Neural progenitor cell (in vitro differentiated cells): ENCODE measurements at regions not wholly inside any gene's neighbourhood (a gene's known extent, or its start where the extent isn't known, plus 50 kb on each side); places are given as distances from the start of the nearest gene placed in this dataset.

Source experiments
- EZH2 ChIP-seq: fragments of 200-600 bp; sonication (generic); IDR thresholded peaks from 2 replicates; pipeline ENCODE4 v1.6.1; 2017; ENCODE audit warnings: antibody characterized with exemption, mild to moderate bottlenecking, moderate library complexity
- EZH2phosphoT487 ChIP-seq: fragments of 200-600 bp; sonication (generic); IDR thresholded peaks from 2 replicates; pipeline ENCODE4 v1.6.1; 2017; ENCODE audit warnings: antibody characterized with exemption
- TF ChIP-seq, protein P1 (sequence below): fragments of 200-600 bp; sonication (generic); IDR thresholded peaks from 2 replicates; pipeline ENCODE4 v1.5.1; 2017; ENCODE audit warnings: antibody characterized with exemption, mild to moderate bottlenecking

DNA sequence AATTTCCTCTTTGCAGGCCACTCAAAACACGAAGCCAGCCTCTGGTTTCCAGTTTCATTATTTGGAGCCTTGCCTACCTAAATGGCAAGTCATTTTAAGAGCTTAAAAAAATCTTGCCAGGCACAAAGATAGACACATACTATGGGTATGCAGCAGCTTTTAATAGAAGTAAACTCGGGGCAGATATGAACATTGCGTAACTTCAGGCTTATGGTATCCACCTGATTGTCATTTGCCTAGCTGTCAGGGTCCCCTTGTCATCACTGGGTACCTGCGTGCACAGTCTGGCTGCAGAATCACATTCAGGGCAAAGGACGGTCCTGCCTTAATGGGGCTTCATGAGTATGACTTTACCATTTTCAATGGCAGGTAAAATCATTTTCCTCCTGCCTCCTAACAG is 466.1 kb upstream of the NRP1 start:
- TF ChIP-seq, protein P1, sequence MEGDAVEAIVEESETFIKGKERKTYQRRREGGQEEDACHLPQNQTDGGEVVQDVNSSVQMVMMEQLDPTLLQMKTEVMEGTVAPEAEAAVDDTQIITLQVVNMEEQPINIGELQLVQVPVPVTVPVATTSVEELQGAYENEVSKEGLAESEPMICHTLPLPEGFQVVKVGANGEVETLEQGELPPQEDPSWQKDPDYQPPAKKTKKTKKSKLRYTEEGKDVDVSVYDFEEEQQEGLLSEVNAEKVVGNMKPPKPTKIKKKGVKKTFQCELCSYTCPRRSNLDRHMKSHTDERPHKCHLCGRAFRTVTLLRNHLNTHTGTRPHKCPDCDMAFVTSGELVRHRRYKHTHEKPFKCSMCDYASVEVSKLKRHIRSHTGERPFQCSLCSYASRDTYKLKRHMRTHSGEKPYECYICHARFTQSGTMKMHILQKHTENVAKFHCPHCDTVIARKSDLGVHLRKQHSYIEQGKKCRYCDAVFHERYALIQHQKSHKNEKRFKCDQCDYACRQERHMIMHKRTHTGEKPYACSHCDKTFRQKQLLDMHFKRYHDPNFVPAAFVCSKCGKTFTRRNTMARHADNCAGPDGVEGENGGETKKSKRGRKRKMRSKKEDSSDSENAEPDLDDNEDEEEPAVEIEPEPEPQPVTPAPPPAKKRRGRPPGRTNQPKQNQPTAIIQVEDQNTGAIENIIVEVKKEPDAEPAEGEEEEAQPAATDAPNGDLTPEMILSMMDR = no peak
- TF ChIP-seq EZH2phosphoT487 = no peak
- no peak for TF ChIP-seq EZH2
